IPS-NIHi7 (cell line): ENCODE measurements at regions not wholly inside any gene's neighbourhood (a gene's known extent, or its start where the extent isn't known, plus 50 kb on each side); places are given as distances from the start of the nearest gene placed in this dataset.
A peak's percentile ranks its signal among the peaks of the same experiment; 100 is the strongest.

Source experiments
- DNase-seq: peaks from one replicate; pipeline ENCODE4 v3.0.0; 2012; ENCODE audit warnings: mixed read lengths; ENCODE audit errors: extremely low spot score

- DNase-seq, result no peak
Measured at GRCh38 chrX:10900585-10901289, 210.4 kb upstream of the HCCS start.

- DNase-seq, result no peak
Measured at GRCh38 chrX:10901290-10901633, 209.9 kb upstream of the HCCS start.

GRCh38 chrX:10902001-10902400, 209.1 kb upstream of the HCCS start:
- DNase-seq, result no peak

GRCh38 chrX:10903523-10903922, 207.6 kb upstream of the HCCS start:
- DNase-seq, result no peak

GRCh38 chrX:10904220-10904619, 206.9 kb upstream of the HCCS start:
- DNase-seq, result no peak

- no peak for DNase-seq
Measured at GRCh38 chrX:10906866-10907265, 204.3 kb upstream of the HCCS start.

GRCh38 chrX:10922159-10922558, 189.0 kb upstream of the HCCS start:
- peak; percentile 18 for DNase-seq

GRCh38 chrX:10922835-10923234, 188.3 kb upstream of the HCCS start:
- DNase-seq, result no peak

- no peak for DNase-seq
Measured at GRCh38 chrX:10923466-10923865, 187.7 kb upstream of the HCCS start.

- no peak for DNase-seq
Measured at GRCh38 chrX:10926404-10926803, 184.7 kb upstream of the HCCS start.

- no peak for DNase-seq
Measured at GRCh38 chrX:10926891-10927290, 184.2 kb upstream of the HCCS start.

GRCh38 chrX:10929747-10930146, 181.4 kb upstream of the HCCS start:
- DNase-seq, result no peak

- no peak for DNase-seq
Measured at GRCh38 chrX:10930151-10930550, 181.0 kb upstream of the HCCS start.

GRCh38 chrX:10931976-10932375, 179.2 kb upstream of the HCCS start:
- DNase-seq, result no peak

- DNase-seq, result no peak
Measured at GRCh38 chrX:10932842-10933440, 178.2 kb upstream of the HCCS start.

- DNase-seq, result no peak
Measured at GRCh38 chrX:10935501-10935900, 175.6 kb upstream of the HCCS start.

GRCh38 chrX:10936976-10937375, 174.2 kb upstream of the HCCS start:
- DNase-seq, result no peak

GRCh38 chrX:10938365-10938923, 172.7 kb upstream of the HCCS start:
- DNase-seq, result no peak

- no peak for DNase-seq
Measured at GRCh38 chrX:10939424-10939823, 171.7 kb upstream of the HCCS start.

GRCh38 chrX:10944136-10944885, 166.8 kb upstream of the HCCS start:
- DNase-seq, result no peak

- DNase-seq, result no peak
Measured at GRCh38 chrX:10945498-10945897, 165.6 kb upstream of the HCCS start.

GRCh38 chrX:10949541-10949940, 161.6 kb upstream of the HCCS start:
- no peak for DNase-seq

- DNase-seq, result no peak
Measured at GRCh38 chrX:10952619-10953018, 158.5 kb upstream of the HCCS start.
